WTC11 (cell line): ENCODE measurements at regions not wholly inside any gene's neighbourhood (a gene's known extent, or its start where the extent isn't known, plus 50 kb on each side); places are given as distances from the start of the nearest gene placed in this dataset.

Experiments used
- ATAC-seq: fragments of 200-7000 bp; cut with Tn5 transposase; 2 replicates; pipeline ENCODE4 v1.10.0; 2021; ENCODE audit warnings: mild to moderate bottlenecking, moderate library complexity
- CTCF ChIA-PET: fragments of 300-600 bp; sonication (Branson Sonifier 250); formaldehyde crosslinking; loops from one replicate; lab custom pipeline; 2021; ENCODE audit warnings: antibody characterized with exemption; lab: Charles Lee
- POLR2A ChIA-PET: fragments of 350-600 bp; sonication (Branson Sonifier 250); formaldehyde crosslinking; loops from one replicate; lab custom pipeline; 2021; ENCODE audit warnings: antibody characterized with exemption; lab: Charles Lee
- DNase-seq: peaks from one replicate; pipeline ENCODE4 v3.0.0; 2021; ENCODE audit warnings: low spot score
- H3K27ac Mint-ChIP-seq: 2 replicates; pipeline ENCODE4 v1.8.0; 2021; ENCODE audit warnings: mixed read lengths
- H3K27me3 Mint-ChIP-seq: 2 replicates; pipeline ENCODE4 v1.8.0; 2021; ENCODE audit warnings: low read depth, mild to moderate bottlenecking, moderate library complexity, mixed read lengths
- H3K36me3 Mint-ChIP-seq: 2 replicates; pipeline ENCODE4 v1.8.0; 2021; ENCODE audit warnings: mixed read lengths
- H3K4me1 Mint-ChIP-seq: 2 replicates; pipeline ENCODE4 v1.8.0; 2022; ENCODE audit warnings: mixed read lengths
- H3K4me3 Mint-ChIP-seq: 2 replicates; pipeline ENCODE4 v1.8.0; 2021; ENCODE audit warnings: mild to moderate bottlenecking, moderate library complexity, mixed read lengths
- H3K9me3 Mint-ChIP-seq: 2 replicates; pipeline ENCODE4 v1.8.0; 2021; ENCODE audit warnings: mixed read lengths
- AR ChIP-seq: fragments of 250-450 bp; sonication (Bioruptor Pico); IDR thresholded peaks from 2 replicates; pipeline ENCODE4 v1.9.0; 2021; ENCODE audit warnings: mild to moderate bottlenecking
- CBFB ChIP-seq: sonication (generic); formaldehyde crosslinking; IDR thresholded peaks from 2 replicates; pipeline ENCODE4 v1.8.1; 2022; ENCODE audit warnings: mild to moderate bottlenecking, low read depth, missing genetic modification reagents
- E2F1 ChIP-seq: sonication (generic); formaldehyde crosslinking; IDR thresholded peaks from 2 replicates; pipeline ENCODE4 v1.8.0; 2022; ENCODE audit warnings: mild to moderate bottlenecking, missing genetic modification reagents
- ELF4 ChIP-seq: sonication (generic); formaldehyde crosslinking; IDR thresholded peaks from 2 replicates; pipeline ENCODE4 v1.8.1; 2022; ENCODE audit warnings: low read depth, mild to moderate bottlenecking, moderate library complexity, missing genetic modification reagents
- GRHL2 ChIP-seq: fragments of 250-450 bp; sonication (Bioruptor Pico); IDR thresholded peaks from 2 replicates; pipeline ENCODE4 v1.8.0; 2022; ENCODE audit warnings: mild to moderate bottlenecking, moderate library complexity; ENCODE audit not compliant: insufficient replicate concordance, severe bottlenecking
- HMGA2 ChIP-seq: fragments of 250-450 bp; sonication (Bioruptor Pico); IDR thresholded peaks from 2 replicates; pipeline ENCODE4 v1.4.0; 2021; ENCODE audit warnings: mild to moderate bottlenecking, moderate library complexity
- KAT7 ChIP-seq: sonication (generic); formaldehyde crosslinking; IDR thresholded peaks from 2 replicates; pipeline ENCODE4 v1.8.1; 2023; ENCODE audit warnings: missing genetic modification reagents, mild to moderate bottlenecking, borderline replicate concordance
- NR2C2 ChIP-seq: sonication (generic); formaldehyde crosslinking; IDR thresholded peaks from 2 replicates; pipeline ENCODE4 v1.8.0; 2022; ENCODE audit warnings: mild to moderate bottlenecking, missing genetic modification reagents
- PRDM15 ChIP-seq: sonication (generic); formaldehyde crosslinking; IDR thresholded peaks from 2 replicates; pipeline ENCODE4 v1.8.0; 2022; ENCODE audit warnings: missing genetic modification reagents
- SP1 ChIP-seq: sonication (generic); formaldehyde crosslinking; conservative IDR thresholded peaks from 2 replicates; pipeline ENCODE4 v1.8.1; 2022; ENCODE audit warnings: missing genetic modification reagents
- TCF7 ChIP-seq: sonication (generic); formaldehyde crosslinking; IDR thresholded peaks from 2 replicates; pipeline ENCODE4 v1.8.0; 2022; ENCODE audit warnings: mild to moderate bottlenecking, low read depth, missing genetic modification reagents, moderate library complexity
- TEAD4 ChIP-seq: sonication (generic); formaldehyde crosslinking; IDR thresholded peaks from 2 replicates; pipeline ENCODE4 v1.8.0; 2022; ENCODE audit warnings: mild to moderate bottlenecking, missing genetic modification reagents
- ZNF138 ChIP-seq: sonication (generic); formaldehyde crosslinking; conservative IDR thresholded peaks from 2 replicates; pipeline ENCODE4 v1.8.1; 2022; ENCODE audit warnings: mild to moderate bottlenecking, moderate library complexity, missing genetic modification reagents
- ZNF416 ChIP-seq: fragments of 250-450 bp; sonication (Bioruptor Pico); IDR thresholded peaks from 2 replicates; pipeline ENCODE4 v1.9.0; 2021; ENCODE audit warnings: mild to moderate bottlenecking, inconsistent platforms
- ZNF423 ChIP-seq: fragments of 250-450 bp; sonication (Bioruptor Pico); IDR thresholded peaks from 2 replicates; pipeline ENCODE4 v2.1.2; 2022; ENCODE audit warnings: mild to moderate bottlenecking, moderate library complexity
- TF ChIP-seq, protein P1 (sequence below): sonication (generic); formaldehyde crosslinking; IDR thresholded peaks from 2 replicates; pipeline ENCODE4 v1.8.1; 2023; ENCODE audit warnings: mild to moderate bottlenecking, missing genetic modification reagents, moderate library complexity
- TF ChIP-seq, protein P2 (sequence below): sonication (generic); formaldehyde crosslinking; IDR thresholded peaks from 2 replicates; pipeline ENCODE4 v1.8.0; 2022; ENCODE audit warnings: mild to moderate bottlenecking, missing genetic modification reagents
- TF ChIP-seq, protein P3 (sequence below): fragments of 250-450 bp; sonication (Bioruptor Pico); IDR thresholded peaks from 2 replicates; pipeline ENCODE4 v1.9.0; 2021; ENCODE audit warnings: moderate library complexity, mild to moderate bottlenecking, inconsistent platforms, borderline replicate concordance
- TF ChIP-seq, protein P4 (sequence below): sonication (generic); formaldehyde crosslinking; IDR thresholded peaks from 2 replicates; pipeline ENCODE4 v1.8.1; 2023; ENCODE audit warnings: mild to moderate bottlenecking, missing genetic modification reagents

GRCh38 chr1:194584052-194584451 is 1397.6 kb upstream of the B3GALT2 start:
- Mint-ChIP-seq H3K27me3 (no peaks in the 10 kb centered on the region), H3K9me3 (no peaks in the 10 kb centered on the region), H3K4me1 (no peaks in the 10 kb centered on the region), H3K4me3 (no peak overlapping the region), H3K27ac (no peak overlapping the region), H3K36me3 (no peaks in the 10 kb centered on the region)
- ATAC-seq (no peak), DNase-seq (no peak)
- CTCF ChIA-PET, result no interaction called here
- TF ChIP-seq ZNF423 (CRISPR knock-in tag), result no peak
- no peak for TF ChIP-seq E2F1 (CRISPR knock-in tag)
- TF ChIP-seq, protein P1, sequence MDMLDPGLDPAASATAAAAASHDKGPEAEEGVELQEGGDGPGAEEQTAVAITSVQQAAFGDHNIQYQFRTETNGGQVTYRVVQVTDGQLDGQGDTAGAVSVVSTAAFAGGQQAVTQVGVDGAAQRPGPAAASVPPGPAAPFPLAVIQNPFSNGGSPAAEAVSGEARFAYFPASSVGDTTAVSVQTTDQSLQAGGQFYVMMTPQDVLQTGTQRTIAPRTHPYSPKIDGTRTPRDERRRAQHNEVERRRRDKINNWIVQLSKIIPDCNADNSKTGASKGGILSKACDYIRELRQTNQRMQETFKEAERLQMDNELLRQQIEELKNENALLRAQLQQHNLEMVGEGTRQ, result no peak
- TF ChIP-seq AR (CRISPR knock-in tag), result no peak
- TF ChIP-seq GRHL2, result no peak
- TF ChIP-seq ELF4, result no peak
- TF ChIP-seq SP1, result no peak
- no peak for TF ChIP-seq ZNF138 (CRISPR knock-in tag)
- no peak for TF ChIP-seq TCF7 (CRISPR knock-in tag)
- TF ChIP-seq, protein P2, sequence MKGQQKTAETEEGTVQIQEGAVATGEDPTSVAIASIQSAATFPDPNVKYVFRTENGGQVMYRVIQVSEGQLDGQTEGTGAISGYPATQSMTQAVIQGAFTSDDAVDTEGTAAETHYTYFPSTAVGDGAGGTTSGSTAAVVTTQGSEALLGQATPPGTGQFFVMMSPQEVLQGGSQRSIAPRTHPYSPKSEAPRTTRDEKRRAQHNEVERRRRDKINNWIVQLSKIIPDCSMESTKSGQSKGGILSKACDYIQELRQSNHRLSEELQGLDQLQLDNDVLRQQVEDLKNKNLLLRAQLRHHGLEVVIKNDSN, result no peak
- POLR2A ChIA-PET, result no interaction called here

DNA sequence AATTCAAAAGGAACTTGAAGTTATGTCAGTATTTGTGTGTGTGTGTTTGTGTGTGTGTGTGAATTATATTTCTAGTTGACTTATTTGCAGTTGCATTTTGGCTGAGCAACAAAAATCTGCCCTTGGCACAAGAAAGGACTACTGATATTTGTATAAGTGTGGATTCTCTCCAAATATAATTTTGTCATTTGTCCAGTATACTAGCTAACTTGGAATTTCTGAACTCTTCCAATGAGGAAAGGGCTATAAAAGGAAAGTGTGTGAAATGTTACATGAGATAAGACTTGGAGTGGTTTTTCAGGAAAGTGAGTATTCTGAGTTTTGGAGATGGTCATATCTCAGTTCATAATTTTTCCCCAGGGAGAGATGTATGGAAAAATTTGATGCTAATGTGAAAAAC is 1384.1 kb upstream of the B3GALT2 start:
- Mint-ChIP-seq H3K4me1 (no peaks in the 10 kb centered on the region), H3K4me3 (no peak overlapping the region), H3K27me3 (no peaks in the 10 kb centered on the region), H3K36me3 (no peaks in the 10 kb centered on the region), H3K9me3 (peaks cover 5% of the 10 kb centered on the region; the same call in 1 of the 2 replicates), H3K27ac (no peak overlapping the region)
- no peak for DNase-seq
- CTCF ChIA-PET, result no interaction called here
- no peak for ATAC-seq
- POLR2A ChIA-PET, result no interaction called here
- TF ChIP-seq ZNF416 (CRISPR knock-in tag) (no peak), HMGA2 (CRISPR knock-in tag) (no peak), NR2C2 (CRISPR knock-in tag) (no peak), CBFB (no peak), KAT7 (CRISPR knock-in tag) (no peak), TEAD4 (CRISPR knock-in tag) (no peak), PRDM15 (CRISPR knock-in tag) (no peak)
- TF ChIP-seq, protein P3, sequence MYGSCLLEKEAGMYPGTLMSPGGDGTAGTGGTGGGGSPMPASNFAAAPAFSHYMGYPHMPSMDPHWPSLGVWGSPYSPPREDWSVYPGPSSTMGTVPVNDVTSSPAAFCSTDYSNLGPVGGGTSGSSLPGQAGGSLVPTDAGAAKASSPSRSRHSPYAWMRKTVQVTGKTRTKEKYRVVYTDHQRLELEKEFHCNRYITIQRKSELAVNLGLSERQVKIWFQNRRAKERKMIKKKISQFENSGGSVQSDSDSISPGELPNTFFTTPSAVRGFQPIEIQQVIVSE (CRISPR knock-in tag), result no peak
- TF ChIP-seq, protein P4, sequence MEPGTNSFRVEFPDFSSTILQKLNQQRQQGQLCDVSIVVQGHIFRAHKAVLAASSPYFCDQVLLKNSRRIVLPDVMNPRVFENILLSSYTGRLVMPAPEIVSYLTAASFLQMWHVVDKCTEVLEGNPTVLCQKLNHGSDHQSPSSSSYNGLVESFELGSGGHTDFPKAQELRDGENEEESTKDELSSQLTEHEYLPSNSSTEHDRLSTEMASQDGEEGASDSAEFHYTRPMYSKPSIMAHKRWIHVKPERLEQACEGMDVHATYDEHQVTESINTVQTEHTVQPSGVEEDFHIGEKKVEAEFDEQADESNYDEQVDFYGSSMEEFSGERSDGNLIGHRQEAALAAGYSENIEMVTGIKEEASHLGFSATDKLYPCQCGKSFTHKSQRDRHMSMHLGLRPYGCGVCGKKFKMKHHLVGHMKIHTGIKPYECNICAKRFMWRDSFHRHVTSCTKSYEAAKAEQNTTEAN (CRISPR knock-in tag), result no peak
